Upper lobe of right lung (tissue), 1 donor: ENCODE measurements at regions not wholly inside any gene's neighbourhood (a gene's known extent, or its start where the extent isn't known, plus 50 kb on each side); places are given as distances from the start of the nearest gene placed in this dataset.
"Not testable (repeated sequence)": the region's sequence is repeated elsewhere in the genome, so short reads cannot be mapped to it uniquely, and the experiment has no call there.

Source experiments
- ATAC-seq: fragments of 200-7000 bp; cut with Tn5 transposase; one replicate; pipeline ENCODE4 v1.9.1; 2020; ENCODE audit warnings: mild to moderate bottlenecking, moderate library complexity
- DNase-seq: peaks from one replicate; pipeline ENCODE4 v3.0.0-alpha.2; 2020
- H3K27ac ChIP-seq: fragments of 200-600 bp; one replicate; pipeline ENCODE4 v1.8.0; 2022
- H3K27me3 ChIP-seq: fragments of 200-600 bp; one replicate; pipeline ENCODE4 v1.8.0; 2022; ENCODE audit warnings: mild to moderate bottlenecking
- H3K36me3 ChIP-seq: fragments of 200-600 bp; one replicate; pipeline ENCODE4 v1.8.0; 2022
- H3K4me1 ChIP-seq: fragments of 200-600 bp; one replicate; pipeline ENCODE4 v1.8.0; 2022
- H3K4me3 ChIP-seq: fragments of 200-600 bp; one replicate; pipeline ENCODE4 v1.8.0; 2022; ENCODE audit warnings: mild to moderate bottlenecking
- H3K9me3 ChIP-seq: fragments of 200-600 bp; one replicate; pipeline ENCODE4 v1.8.0; 2022
- intact Hi-C: fragments of 100-400 bp; cut with DNase I; formaldehyde crosslinking; loops from one replicate; pipeline ENCODE4 v1.11.0; 2022
- TF ChIP-seq, protein P1 (sequence below): fragments of 200-600 bp; IDR thresholded peaks from one replicate; pipeline ENCODE4 v1.8.0; 2022; ENCODE audit warnings: antibody characterized with exemption
- donor health status: DM: no; HTN: yes; CAD: no; lungs with severe emphysema.

DNA sequence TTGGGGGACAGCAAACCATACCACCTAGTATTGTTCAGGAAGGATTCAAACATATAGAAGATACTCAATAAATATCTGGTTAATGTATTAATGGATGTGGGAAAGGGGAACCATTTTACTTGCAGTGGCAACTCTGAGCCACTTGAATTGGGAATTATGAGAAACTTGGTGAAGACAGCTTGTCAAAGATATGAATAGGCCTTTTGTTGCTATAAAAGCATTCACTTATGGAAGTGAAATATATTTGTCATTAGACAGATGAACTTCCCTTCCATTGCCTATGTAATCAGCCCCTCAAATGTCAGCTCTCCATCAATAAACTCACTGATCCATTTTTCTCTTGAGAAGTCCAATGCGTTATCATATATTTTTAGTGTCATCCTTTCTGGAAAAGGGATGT, 56.1 kb downstream of the GPR85 start:
- no peak overlapping the region for H3K27ac ChIP-seq
- DNase-seq (no peak), ATAC-seq (no peak)
- H3K9me3 ChIP-seq, result no peaks in the 10 kb centered on the region
- TF ChIP-seq, protein P1, sequence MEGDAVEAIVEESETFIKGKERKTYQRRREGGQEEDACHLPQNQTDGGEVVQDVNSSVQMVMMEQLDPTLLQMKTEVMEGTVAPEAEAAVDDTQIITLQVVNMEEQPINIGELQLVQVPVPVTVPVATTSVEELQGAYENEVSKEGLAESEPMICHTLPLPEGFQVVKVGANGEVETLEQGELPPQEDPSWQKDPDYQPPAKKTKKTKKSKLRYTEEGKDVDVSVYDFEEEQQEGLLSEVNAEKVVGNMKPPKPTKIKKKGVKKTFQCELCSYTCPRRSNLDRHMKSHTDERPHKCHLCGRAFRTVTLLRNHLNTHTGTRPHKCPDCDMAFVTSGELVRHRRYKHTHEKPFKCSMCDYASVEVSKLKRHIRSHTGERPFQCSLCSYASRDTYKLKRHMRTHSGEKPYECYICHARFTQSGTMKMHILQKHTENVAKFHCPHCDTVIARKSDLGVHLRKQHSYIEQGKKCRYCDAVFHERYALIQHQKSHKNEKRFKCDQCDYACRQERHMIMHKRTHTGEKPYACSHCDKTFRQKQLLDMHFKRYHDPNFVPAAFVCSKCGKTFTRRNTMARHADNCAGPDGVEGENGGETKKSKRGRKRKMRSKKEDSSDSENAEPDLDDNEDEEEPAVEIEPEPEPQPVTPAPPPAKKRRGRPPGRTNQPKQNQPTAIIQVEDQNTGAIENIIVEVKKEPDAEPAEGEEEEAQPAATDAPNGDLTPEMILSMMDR, result no peak
- no peaks in the 10 kb centered on the region for H3K27me3 ChIP-seq
- no peaks in the 10 kb centered on the region for H3K36me3 ChIP-seq
- intact Hi-C loops, result no loop called here
- H3K4me1 ChIP-seq, result no peaks in the 10 kb centered on the region
- H3K4me3 ChIP-seq, result no peak overlapping the region

DNA sequence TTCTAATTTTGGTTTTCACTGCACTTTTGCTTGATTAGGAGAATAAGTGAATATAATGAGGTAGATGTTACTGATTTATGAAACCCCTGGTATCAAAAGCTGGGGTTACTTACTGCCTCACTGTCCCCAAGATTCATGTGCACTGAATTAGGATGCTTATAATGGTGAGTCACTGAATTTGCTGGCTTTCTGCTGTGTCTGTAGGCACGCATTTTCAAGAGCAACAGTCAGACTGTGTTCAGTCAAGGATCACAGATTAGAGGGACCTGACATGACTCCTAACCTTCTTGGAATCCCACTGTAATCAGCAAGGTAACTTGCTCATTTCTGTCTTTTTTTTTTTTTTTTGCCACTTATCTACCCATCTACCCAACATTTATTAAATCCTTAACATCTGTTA, 59.7 kb downstream of the GPR85 start:
- H3K27me3 ChIP-seq, result no peaks in the 10 kb centered on the region
- intact Hi-C loops, result no loop called here

DNA sequence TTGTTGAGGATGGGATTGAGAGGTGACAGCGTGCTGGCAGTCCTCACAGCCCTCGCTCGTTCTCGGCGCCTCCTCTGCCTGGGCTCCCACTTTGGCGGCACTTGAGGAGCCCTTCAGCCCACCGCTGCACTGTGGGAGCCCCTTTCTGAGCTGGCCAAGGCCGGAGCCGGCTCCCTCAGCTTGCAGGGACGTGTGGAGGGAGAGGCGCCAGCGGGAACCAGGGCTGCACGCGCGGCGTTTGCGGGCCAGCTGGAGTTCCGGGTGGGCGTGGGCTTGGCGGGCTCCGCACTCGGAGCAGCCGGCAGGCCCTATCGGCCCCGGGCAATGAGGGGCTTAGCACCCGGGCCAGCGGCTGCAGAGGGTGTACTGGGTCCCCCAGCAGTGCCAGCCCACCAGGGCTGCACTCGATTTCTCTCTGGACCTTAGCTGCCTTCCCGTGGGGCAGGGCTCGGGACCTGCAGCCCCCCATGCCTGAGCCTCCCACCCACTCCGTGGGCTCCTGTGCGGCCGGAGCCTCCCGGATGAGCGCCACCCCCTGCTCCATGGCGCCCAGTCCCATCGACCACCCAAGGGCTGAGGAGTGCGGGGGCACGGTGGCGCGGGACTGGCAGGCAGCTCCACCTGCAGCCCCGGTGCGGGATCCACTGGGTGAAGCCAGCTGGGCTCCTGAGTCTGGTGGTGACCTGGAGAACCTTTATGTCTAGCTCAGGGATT, 69.3 kb downstream of the GPR85 start:
- H3K4me1 ChIP-seq, H3K27ac ChIP-seq, intact Hi-C loops, ATAC-seq, H3K9me3 ChIP-seq, DNase-seq, H3K27me3 ChIP-seq, H3K4me3 ChIP-seq, H3K36me3 ChIP-seq: not testable (repeated sequence)

More for the DNA sequence above, 59.7 kb downstream of the GPR85 start:
- TF ChIP-seq, protein P1, result no peak
- Histone ChIP-seq H3K9me3 (no peaks in the 10 kb centered on the region), H3K27ac (no peak overlapping the region), H3K36me3 (no peaks in the 10 kb centered on the region), H3K4me3 (no peak overlapping the region), H3K4me1 (no peaks in the 10 kb centered on the region)
- DNase-seq (no peak), ATAC-seq (no peak)

DNA sequence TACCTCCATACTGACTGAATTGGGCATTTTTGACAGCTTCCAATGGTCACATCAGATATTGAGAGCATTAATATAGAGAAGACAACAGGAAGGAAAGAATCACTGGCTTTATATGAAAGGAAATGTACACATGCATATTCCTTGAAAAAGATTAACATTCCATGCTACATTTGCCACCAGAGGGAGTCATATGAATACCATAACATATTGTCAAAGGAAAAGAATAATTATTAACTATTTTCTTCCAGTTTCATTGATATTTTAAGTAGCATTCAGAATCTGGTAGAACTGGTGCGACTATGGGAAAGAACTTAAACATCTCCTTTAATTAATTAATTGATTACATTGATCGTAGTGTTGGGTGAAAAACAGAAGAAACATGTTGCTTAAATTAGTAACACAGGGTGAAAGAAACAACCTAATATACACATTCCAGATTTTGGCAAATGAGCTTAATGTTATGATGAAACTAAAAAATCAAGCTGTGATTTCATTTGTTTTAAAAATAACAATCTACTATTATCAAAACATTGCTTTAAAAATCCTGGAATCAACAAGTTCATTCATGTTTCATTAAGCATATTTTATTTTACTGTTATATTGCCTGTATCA, 71.5 kb downstream of the GPR85 start:
- no peak for DNase-seq

DNA sequence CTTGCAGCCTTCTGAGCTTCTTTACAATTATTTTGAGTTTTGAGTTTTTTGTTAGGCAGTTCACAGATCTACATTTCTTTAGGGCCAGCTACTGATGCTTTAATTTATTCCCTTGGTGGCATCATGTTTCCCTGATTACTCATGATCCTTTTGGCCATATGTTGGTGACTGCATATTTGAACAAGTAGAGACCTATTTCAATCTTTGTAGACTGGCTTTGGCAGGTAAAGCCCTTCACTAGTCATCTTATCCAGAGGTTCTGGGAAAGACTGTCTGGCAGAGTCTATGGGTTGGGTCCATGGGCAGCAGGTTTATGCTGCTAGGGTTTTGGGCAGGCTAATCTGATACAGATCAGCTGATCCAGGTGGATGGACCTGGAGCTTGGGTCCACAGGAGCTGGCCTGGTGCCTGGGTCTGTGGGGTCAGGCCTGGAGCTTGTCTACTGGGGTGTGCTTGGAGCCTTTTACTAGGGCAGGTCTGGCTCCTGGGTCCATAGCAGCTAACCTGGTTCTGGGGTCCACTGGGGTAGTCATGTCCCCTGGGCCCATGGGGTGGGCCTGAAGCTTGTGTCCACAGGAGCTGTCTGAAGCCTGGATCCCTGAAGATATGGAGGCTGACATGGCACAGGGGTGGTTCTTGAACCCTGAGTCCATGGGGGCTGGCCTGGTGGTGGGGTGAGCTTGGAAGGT, 72.7 kb downstream of the GPR85 start:
- peak; percentile 28 for ATAC-seq
- intact Hi-C loops, result no loop called here
- Histone ChIP-seq H3K27me3 (no peaks in the 10 kb centered on the region), H3K4me1 (no peaks in the 10 kb centered on the region), H3K4me3 (no peak overlapping the region), H3K36me3 (no peaks in the 10 kb centered on the region), H3K27ac (no peak overlapping the region), H3K9me3 (no peaks in the 10 kb centered on the region)
- DNase-seq, result no peak
- TF ChIP-seq, protein P1, result no peak

More for the DNA sequence above, 71.5 kb downstream of the GPR85 start:
- no peaks in the 10 kb centered on the region for H3K27me3 ChIP-seq
- H3K4me3 ChIP-seq, result no peak overlapping the region
- H3K4me1 ChIP-seq, result no peaks in the 10 kb centered on the region
- no peaks in the 10 kb centered on the region for H3K9me3 ChIP-seq
- peak; percentile 49 for ATAC-seq
- TF ChIP-seq, protein P1, result peak; percentile 50
- H3K36me3 ChIP-seq, result no peaks in the 10 kb centered on the region
- intact Hi-C loops, result no loop called here
- H3K27ac ChIP-seq, result no peak overlapping the region

DNA sequence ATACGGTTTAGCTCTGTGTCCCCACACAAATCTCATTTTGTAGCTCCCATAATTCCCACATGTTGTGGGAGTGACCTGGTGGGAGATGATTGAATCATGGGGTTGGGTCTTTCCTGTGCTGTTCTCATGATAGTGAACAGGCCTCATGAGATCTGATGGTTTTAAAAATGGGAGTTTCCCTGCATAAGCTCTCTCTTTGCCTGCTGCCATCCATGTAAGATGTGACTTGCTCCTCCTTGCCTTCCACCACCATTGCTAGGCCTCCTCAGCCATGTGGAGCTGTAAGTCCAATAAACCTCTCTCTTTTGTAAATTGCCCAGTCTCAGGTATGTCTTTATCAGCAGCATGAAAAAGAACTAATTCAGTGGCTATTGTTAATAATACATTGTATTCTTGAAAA, 73.8 kb downstream of the GPR85 start:
- H3K9me3 ChIP-seq, H3K36me3 ChIP-seq, H3K4me3 ChIP-seq, H3K4me1 ChIP-seq, DNase-seq, intact Hi-C loops, H3K27me3 ChIP-seq, H3K27ac ChIP-seq, ATAC-seq: not testable (repeated sequence)
